Stimulated activated CD8-positive, alpha-beta memory T cell treated with anti-CD3 and anti-CD28 coated beads, Interleukin-4, amount 100 ng/mL, for 48 hours (primary cell): ENCODE measurements at regions not wholly inside any gene's neighbourhood (a gene's known extent, or its start where the extent isn't known, plus 50 kb on each side); places are given as distances from the start of the nearest gene placed in this dataset.

Experiments
- DNase-seq: peaks from one replicate; pipeline ENCODE4 v3.0.0-alpha.2; 2020

DNA sequence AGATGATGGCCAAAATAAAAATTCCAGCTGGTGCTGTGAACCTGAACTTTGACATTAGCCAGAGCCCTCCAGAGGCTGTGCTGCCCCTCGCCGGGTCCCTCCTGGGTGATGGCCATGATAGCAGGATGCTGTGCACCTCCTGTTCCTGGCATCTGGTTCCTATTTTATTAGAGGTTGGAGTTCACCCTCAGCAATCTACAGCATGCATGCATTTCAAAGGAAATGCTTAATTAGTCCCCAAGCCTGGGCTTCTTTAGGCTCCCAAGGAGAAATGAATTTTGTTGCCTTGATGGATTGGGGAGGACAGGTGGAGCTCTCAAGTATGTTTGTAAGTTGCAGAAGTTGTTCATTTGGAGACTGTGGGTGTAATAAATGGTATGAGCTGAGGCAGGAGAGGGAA lies 166.9 kb downstream of the GLI2 start:
- no peak for DNase-seq

DNA sequence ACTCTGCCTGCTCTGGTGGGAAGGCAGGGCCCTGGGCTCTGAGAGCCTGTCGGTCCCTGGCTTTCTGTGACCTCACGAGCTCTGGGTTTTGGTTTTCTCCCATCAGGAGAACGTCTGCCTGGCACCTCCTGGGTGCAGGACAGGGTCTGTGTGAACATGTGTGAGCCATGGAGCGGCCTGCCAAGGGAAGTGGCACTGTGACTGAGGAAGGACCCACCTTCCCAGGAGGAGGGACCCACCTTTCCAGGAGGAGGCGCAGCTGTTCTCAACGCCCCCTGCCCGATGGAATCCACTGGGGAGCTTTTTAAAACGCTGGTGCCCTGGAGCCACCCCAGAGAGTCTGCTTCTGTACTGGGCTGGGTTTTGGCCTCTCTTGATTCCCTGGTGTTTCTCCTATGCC lies 168.7 kb downstream of the GLI2 start:
- no peak for DNase-seq

DNA sequence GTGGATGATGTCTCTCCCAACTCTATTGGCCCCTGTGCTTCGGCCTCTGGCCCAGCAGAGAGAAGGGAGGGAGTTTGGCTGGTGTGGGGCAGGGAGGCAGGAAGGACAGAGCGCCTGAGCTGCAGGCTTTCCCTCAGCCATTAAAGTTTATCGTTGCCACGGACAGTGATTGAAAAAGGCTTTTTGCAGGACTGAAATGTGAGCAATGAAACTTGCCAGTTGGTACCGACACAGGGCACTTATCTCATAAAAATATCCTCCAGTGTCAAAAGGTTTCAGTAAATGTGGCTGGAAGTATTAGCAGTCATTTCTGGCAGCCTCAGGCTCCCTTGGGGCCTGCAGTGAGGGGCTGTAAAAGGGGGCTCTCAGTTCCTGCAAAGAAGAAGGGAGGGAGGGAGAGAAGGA lies 169.2 kb downstream of the GLI2 start:
- DNase-seq = no peak

DNA sequence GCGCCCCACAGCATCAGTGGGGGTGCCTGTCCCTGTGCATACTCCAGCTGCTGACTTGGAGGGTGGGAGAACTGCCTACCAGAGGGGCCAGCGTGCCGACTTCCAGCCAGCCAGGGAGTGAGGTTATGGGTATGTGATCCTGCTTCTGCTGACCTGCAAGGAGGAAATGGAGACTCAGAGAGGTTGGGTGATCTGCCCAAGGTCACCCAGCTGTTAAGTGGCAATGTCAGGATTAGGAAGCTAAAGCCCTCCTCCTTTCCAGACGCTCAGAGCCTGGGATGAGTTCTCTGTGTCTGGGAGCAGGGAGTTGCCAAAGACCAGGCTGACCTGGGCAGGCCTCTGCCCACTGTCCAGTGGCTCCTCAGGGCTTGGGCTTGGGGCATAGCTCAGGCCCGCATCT lies 169.6 kb downstream of the GLI2 start:
- no peak for DNase-seq

DNA sequence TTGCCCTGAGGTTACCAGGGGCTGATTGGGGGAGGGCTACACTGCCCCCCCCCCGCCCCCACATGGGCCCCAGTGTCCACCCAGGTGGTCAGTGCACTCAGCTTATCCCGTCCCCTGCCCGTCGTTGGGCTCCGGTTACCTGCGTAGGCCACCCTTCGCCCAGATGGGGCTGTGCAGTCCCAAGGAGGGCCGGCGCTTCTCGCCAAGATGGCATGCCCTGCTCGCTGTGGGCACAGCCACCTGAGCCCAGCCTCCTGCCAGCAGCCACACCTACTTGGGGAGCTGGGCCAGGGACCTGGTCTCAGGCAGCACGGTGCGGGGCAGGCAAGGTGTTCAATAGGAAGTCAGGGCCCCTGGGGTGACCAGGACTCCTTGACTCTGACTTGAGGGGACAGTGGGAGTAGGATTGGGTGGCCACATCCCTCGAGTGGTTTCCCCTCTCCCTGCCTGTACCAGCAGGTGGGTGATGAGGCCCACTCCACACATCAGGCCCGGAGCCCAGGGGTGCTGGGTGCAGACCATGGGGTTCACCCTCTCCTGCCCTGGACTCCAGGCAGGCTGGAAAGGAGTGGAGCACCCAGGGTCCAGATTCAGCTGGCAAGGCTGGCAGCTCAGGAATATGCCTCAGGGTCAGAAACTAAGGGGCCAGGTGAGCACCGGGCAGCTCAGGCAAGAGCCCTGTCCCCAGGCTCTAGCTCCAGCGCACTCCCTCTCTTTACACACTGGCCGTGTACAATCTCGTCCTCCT lies 170.3 kb downstream of the GLI2 start:
- no peak for DNase-seq

DNA sequence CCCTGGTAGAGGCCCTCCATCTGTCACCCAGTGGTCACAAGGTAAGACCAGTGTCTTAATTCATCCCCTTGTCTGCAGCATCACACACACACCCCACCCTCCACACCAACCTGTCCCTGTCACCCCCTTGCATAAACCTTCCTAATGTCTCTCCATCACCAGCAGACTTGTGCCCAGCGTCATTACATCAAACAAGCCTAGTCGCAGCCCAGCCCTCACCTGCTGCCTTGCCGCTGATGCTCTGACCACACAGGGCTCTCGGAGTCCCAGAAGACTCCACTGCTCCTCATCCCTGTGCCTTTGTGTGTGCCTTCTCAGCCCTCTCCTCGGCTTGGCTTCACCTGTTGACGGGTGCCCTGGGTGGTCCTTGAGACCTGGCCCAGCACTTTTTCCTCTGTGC lies 171.2 kb downstream of the GLI2 start:
- DNase-seq = no peak

DNA sequence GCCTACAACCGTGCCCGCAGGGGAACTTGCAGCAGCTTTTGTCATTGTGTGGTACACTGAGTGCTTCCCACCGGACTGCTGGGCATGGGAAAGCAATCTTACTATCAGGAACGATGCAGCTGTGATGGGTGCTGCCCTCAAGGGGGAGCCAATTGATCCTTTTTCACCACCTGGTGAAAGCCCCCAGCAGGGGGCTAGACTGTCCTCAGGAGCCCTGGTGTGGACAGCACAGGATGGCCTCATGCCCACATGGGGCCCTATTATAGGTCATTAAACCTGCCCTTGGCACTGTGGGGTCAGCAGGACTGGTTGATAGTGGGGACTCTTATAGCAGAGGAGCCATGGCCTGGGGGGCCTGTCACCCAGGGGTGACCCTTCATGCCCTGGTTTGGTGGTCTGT lies 172.2 kb downstream of the GLI2 start:
- no peak for DNase-seq

DNA sequence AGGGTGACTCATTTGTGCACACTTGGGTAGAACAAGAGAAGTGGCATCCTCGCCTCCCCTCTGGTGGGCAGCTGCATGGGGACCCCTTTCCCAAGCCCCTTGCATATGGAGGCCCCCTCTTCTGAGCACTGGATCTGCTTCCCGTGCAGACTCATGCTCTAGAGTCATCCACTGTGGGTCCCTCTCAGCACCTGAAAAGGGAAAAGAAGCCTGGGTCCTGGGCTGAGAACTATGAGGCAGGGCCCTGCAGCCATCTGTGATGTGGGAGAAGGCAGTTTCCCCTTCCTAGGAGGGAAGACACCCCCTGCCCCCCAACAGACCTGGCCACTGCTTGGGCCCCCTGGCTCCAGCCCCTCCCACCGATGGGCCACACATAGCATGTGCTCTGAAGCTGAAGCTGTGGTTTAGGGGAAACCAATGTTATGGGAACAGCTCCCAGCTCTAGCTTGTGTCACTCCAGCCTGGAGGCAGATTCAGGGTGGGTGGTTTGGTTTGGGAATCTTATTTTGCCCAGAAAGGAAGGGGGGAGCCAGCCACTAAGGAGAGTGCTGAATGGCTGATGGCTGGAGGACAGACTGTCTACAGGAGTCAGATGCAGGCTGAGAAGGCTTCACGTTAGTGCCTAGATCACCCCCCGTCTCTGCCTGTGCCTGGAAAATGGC lies 172.8 kb downstream of the GLI2 start:
- no peak for DNase-seq

DNA sequence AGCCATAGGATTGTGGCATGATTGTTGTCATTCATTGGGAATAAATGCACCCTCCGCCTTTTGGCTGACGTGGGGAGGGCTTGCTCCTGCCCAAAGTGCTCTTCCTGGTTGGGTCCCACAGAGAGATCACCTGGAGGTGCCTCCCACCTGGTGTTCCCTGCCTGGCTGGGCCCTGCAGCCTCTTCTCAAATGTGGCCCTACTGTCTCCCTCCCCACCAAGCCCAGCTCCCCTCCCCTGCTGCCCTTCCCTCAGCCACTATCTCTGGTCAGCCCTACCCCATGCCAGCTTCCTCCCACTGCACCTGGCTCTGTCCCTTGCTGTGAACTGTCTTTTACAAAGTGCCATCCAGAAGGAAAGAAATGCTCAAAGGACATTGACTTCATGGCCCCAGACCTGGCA lies 173.4 kb downstream of the GLI2 start:
- DNase-seq = no peak

DNA sequence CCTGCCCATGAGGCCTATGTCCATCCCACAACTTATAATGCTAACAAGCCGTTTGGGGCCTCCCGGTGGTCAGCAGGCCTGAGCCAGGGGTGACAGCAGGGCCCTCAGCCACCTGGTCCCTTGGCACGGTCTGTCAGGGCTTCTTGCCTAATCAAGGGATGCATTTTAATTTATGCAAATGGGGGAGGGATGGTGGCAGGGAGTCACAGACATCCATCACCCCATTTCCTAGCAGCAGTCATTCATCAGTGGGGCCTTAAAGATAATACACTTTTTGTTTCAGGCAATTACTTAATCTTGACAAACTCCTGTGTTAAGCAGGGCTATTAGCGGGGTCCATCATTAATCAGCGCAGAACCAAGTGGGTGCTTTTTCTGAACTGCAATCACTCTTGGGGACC lies 174.5 kb downstream of the GLI2 start:
- no peak for DNase-seq

DNA sequence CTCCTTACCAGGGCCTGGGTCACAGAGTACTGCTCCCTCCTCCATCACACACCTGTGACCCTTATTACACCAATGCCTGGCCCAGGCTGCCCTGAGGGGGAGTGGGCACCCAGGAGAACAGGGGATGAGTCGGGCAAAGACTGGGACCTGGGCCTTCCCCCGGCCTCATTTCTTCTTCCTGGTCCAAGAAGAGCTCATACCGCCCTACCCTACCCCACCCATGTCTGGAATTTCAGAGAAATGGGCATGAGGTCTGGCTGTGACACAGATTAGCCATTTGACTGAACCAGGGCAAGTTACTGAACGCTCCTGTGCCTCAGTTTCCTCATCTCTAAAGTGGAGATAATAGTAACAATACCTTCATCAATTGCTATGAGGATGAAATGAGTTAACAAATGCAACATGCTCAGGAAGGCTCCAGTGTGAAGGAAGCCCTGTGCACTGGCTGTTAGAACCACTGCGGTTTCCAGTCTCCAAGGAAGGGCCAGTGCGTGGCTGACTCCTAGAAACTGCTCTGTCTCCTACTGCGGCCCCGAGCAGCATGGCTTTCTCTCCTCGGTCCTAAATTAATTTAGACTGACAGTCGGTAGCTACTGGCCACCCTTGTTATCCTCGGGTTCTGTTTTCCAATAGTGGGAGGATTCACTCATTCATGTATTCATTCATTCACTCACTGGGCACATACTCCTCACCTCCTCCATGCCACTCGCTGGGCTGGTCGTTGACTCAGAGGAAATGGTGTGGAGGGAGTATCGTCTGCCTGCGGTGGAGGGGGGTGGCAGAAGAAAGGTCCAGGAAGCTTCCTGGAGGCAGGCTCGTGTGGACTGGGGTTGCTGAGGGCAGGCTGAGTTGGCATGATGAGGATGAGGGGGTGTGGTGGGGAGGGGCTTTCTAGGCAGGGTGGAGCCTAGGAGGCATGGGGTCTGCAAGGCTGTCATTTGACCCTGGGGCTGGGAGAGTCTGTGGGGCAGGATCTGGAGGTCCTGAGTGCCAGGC lies 175.6 kb downstream of the GLI2 start:
- no peak for DNase-seq

DNA sequence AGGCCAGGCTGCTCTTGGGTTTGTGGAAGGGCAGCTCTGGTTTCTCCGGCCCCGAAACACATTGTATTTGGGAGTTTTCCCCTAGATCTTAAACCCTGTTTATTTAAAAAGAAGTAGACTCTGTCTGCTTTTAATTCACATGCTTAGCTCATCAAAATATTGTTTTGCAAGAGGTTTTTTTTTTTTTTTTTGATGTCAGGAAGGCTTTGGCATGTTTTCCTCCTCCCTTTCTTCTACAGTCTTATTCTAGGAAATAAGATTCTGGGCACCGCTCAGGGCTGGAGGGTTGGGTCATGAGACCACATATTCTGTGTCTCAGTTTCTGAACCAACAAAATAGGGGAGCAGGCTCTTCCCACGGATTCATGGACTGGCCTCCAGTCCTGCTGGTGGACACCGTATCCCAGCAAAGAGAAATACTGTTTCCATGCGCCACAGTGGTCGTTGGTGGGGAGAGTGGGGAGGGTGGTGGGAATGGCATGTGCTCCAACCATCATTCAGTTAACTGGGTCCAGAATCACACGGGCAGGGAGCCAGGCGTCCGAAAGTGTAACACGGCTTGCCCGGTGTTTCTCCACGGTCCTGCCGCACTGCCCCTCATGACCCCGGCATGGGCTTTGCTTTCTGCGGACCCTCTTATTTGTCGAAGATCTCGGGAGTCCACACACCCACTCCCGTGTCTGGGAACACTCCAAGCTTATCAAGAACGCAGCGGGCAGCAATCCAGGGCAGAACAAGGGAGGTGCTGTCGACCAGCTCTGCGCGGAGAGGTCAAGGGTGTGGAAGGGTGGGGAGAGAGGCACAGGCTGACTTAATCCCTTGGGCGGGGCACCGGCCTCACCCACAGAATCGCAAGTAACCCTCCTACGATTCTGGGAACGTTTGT lies 176.7 kb downstream of the GLI2 start:
- no peak for DNase-seq

DNA sequence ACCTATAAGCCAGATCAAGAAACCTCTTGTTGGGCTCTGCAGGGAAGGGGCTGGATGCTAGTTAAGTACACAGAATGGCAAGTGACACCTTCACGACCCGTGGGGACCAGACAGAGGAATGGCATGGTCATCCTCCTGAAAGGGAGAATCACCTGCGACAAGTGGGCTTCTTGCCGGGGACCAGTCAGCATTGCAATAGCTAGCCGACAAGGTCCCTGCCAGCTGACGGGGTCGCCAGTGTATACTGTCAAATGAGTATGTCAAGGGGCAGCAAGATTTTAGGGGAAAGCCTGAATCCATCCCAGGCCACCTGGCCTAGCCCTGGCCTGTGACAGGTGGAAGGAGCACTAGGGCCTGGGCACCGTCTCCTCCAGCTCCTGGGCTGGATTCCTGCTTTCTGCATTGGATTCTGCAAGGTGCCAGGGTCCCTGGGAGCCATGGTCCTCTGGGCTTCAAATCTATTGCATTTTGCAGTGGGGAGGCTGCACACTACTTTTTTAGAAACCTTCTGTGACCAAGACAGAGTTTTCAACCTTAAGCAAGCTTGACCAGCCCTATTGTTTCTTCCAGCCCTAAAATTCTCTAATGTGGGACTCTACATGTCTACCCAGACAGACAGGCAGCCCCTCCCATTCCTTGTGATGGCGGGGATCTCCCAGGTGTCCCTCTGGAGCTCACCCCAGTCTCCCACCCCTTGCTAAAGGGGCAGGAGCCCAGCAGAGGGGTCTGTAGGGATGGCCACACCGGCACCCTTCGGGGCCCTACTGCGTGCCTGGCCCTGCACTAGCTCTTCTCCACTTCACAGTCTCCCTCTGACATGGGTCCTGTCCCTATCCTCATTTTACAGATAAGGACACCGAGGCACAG lies 178.5 kb downstream of the GLI2 start:
- no peak for DNase-seq

DNA sequence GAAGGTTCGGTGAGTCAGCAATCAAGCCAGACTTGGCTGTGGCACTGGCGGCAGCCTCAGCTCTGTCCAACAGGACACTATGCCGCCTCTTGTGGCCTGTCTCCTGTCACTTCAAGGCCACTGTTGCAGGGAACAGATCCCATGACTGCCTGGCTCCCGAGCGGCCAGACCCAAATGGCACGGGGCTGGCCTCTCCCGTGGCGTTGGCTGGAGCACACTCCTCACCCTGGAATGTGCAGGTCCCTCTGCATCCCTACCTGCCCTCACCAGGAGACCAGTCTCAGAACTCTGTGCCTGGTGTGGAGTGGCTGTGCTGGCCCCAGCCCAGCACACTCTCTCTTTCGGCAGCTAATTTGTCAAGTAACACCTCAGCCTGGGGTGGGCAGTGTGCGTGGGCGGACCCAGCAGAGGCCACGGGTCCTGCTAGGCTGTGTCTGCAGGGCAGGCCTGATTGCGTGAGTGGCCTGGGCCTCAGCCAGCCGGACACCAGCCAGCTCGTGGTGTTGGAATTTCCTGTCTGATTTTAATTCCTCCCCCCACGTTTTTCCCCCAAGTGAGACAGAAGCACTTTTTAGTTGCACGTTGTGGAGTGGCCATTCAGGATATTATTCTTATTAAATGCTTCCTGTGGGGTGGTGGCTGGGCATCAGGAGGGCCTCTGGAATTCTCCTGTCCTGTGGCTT lies 179.3 kb downstream of the GLI2 start:
- no peak for DNase-seq

DNA sequence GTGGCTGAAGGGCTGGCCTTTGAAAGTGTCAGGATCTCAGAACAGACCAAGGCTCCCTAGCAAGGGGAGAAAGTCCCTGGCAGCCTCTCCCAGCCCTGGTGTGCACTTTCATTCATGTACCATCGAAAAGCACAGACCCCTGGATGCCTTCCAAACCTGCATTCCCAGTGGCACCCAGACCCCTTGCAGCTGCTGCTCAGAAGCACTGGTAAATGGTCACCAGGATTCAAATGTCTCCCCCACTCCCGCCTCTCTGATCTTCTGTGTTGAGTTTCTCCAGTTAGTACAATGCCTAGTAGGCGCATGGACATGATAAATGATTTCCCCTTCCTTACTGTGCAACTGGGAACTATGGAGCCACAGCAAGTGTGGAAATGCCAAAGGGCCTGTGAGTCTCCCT lies 180.0 kb downstream of the GLI2 start:
- DNase-seq = no peak

DNA sequence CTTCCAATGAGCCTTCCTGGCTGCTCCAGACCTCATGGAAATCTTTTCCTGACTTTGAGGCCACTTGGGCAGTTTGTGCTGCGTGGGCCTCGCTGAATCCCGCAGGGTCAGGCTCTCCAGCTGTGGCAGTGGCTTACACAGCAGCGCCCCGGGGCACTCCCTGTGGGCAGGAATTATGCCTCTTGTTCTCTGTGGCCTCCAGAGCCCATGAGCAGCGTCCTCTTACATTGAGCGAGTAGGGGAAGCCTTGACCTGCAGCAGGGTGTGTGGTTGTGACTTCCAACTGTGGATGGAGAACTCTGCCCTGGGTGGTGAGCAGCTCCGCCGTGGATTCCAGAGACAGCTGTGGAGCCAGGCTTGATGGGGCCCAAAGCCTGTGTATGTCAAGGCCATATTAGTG lies 180.8 kb downstream of the GLI2 start:
- no peak for DNase-seq

DNA sequence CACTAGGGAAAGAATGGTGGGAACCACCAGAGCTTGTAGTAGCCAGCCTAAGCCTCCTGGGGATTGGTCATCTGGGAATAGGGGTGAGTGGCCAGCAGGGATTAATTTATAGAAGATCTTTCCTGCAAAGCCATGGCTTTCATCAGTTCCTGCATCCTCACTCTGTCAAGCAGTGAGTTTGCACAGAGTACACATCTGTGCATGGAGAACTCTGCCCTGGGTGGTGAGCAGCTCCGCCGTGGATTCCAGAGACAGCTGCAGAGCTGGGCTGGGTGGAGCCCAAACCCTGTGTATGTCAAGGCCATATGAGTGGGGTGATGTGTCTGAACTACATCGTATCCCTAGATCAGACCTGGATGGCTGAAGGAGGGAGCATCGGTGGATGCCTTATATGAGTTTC lies 182.2 kb downstream of the GLI2 start:
- DNase-seq = no peak

DNA sequence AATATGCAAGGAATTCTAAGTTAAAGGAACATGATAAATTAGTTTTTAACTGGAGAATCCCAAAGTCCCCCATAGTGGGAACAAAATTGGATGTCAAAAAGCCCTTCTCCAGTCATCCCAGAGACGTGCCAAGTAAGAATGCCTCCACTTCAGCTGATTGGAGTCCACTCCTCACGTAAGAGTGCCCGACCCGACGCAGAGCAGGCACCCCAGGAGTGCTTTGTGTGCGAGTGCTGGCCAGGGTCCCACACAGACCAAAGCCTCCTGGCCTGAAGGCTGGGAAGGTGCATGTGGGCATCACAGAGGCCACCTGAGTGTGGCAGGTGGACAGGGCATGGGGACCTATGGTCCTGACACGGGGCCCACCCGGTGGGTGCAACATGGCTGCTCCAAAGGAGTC lies 183.5 kb downstream of the GLI2 start:
- no peak for DNase-seq

DNA sequence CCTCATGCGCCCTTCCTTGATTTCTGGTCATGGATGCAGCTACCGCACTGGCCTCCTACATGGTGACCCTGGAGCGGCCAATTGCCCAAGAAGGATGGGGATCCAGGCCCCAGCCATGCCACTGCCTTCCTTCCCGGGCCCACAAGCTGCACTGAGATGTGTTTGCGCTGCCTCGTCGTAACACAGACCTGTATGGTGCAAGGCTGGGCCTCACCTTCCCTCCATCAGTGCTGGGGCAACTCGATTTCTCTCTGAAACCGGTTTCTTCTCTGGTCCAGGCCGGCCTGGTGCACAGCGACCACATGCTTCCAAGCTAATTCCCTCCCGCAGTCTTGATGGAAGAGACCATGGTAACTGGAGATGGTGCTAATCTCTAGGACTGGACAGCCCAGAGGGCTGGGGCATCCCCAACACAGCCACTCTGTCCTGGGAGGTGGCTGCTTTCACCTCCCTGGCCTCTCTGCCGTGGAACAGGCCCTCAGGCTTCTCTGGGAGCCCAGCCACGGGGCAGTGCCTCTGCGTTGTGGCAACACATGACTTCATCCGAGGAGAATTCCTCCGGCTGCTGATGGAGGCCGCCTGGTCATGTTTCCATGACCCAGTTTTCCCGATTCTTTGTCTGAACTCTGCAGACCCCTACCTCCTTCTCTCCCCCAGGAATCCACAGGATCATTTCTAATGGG lies 184.2 kb downstream of the GLI2 start:
- DNase-seq = no peak

DNA sequence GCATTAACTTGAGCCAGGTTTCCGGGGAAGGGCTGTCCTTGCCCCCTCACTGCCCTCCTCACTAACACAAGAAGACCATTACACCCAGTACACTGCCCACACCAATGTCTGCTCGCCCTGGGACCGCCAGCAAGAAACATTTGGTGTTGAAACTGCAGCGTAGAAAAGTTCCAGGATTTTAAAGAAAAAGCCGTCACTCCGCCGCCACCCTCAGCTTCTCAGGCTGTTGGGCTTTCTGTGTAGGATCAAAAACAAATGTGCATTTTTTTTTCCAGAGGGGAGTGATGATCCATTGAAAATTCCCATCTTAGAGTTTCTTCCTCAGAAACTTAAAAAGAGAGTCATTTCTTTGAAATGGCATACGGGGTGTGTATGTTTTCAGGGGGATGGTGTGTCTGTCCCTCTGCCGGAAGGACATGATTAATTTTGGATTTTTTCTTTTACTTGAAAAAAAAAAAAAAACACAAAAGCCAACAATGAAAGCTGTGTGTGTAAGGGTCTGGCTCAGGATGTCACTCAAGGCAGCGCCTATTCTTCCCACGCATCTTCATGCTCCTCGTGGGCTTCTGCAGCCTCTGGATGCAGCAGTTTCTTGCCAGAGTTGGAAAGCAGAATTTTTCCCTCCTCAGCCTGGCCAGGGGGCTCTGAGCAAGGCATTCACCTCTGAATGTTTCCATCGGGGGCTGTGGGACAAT lies 184.9 kb downstream of the GLI2 start:
- no peak for DNase-seq
